ENCODE measurements at regions not wholly inside any gene's neighbourhood (a gene's known extent, or its start where the extent isn't known, plus 50 kb on each side); places are given as distances from the start of the nearest gene placed in this dataset.
"Not testable (repeated sequence)": the region's sequence is repeated elsewhere in the genome, so short reads cannot be mapped to it uniquely, and the experiment has no call there.

DNA sequence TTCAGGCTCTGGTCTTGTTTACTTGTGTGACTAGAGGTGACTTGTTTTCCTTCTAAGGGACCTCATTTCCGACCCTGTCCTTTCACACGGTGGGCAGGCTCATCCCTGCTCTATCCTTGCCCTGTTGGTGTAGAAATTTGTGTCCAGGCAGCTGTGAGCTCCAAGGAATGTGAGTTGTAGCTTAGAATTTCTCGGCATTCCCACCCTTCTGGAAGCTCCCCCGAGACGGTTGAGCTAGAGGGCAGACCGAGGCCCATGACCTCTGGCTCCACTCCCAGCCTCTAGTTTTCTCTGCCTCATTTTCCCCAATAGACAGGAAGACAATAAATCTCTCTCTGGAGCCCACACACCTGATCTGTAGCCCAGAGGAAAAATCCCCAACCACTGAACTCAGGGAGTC is 100.9 kb downstream of the NAV1 start:
- no peak for DNase-seq

- DNase-seq = no peak
Observed at GRCh38 chr1:201640624-201641023, 101.7 kb downstream of the NAV1 start.

DNA sequence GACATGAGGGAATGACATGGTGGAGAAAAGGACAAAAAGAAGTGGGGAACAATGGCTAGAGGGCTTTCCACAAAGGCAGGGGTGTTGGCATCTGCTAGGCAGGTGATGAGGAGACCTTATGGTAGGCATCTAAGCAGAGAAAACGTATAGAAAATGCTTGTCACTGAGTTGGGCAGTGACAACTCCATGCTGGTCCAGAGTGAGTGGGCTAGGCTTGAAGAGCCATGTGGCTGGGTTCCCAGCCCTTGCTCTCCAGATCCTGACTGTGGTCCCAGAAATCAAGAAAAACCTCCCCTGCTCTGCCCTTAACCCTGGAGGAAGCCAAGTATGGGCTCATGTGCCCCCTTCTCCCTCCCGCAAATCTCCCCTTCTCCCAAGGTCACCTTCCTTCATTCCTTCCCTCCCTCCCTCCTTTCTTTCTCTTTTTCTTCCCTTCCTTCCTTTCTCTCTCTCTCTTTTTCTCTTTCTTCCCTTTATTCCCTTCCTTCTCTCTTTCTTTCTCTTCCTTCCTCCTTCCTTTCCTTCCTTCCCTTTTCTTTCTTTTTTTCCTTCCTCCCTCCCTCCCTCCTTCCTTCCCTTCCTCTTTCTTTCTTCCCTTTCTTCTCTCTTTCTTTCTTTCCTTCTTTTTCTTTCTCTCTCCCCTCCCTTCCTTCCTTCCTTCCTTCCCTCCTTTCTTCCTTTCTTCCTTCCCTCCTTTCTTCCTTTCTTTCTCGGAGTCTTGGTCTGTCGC is 102.8 kb downstream of the NAV1 start:
- no peak for DNase-seq

- DNase-seq = no peak
Observed at GRCh38 chr1:201643835-201644104, 104.8 kb downstream of the NAV1 start.

DNA sequence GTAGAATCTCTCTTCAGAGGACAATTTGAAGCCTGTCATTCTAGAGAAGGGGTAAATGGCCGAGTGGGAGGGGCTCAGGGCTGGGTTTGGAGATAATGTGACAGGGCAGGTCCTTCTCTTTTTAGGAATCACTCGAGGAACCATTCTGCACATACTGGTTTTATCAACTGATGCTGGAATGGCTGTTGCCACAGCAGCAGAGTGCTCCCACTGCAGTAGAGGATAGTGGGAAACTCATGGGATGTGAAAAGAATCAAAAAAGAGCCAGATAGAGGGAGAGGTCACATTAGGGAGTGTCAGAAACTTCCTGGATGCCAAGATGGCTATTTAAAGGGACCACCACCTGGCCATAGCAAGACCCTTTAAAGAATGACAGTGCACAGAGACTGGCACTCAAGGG is 105.3 kb downstream of the NAV1 start:
- no peak for DNase-seq

DNA sequence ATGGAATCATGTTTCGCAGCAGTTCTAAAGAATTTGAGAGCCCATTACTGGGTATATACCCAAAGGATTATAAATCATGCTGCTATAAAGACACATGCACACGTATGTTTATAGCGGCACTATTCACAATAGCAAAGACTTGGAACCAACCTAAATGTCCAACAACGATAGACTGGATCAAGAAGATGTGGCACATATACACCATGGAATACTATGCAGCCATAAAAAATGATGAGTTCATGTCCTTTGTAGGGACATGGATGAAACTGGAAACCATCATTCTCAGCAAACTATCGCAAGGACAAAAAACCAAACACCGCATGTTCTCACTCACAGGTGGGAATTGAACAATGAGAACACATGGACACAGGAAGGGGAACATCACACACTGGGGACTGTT is 106.1 kb downstream of the NAV1 start:
- not testable (repeated sequence) for DNase-seq

GRCh38 chr1:201645956-201646355 is 107.0 kb downstream of the NAV1 start:
- DNase-seq = no peak

DNA sequence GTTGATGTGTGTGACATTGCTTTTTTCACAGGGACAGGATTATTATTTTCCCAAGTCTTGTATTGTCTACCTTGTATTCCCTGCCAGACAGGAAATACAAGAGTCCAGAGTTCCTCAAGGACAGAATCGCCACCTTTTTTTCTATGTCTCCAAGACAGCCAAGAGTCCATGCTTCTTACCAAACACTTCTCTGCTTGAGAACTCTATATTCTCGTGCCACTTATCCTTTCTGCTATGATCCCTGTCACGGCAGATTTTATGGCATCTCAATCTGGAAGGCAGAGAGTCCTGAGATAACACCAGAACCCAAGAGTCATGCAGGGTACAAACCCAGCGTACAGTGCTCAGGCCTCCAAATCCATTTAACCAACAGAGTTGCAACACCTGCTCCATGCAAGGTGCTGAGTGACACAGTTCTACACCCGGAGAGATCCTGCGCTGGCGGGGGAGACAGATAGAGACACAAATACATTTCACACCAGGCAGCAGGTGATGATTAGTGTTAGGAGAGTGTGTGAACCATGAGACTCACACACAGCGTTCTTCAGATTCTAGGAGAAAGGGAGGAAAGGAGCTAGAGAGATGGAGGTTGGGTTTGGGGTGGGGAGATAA is 107.6 kb downstream of the NAV1 start:
- no peak for DNase-seq

- no peak for DNase-seq
Observed at GRCh38 chr1:201647094-201647493, 108.2 kb downstream of the NAV1 start.

DNA sequence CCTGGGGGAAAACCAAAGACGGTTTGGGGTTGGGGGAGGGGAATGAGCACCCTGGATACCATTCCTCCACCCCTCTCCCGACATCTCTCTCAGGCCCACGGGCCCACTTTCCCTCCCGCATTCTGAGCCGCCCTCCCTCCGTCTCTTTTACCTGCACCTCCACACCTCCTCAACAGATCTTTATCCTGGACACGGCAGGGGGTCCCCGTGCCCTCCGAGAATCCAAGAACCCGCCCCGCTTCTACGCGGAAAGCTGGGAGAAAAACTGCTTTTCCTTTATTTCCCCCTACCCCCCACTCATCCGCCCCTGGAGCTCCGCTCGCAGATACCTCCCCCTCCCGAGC is 108.8 kb downstream of the NAV1 start:
- no peak for DNase-seq

- DNase-seq = no peak
Observed at GRCh38 chr1:201648066-201648906, 109.4 kb downstream of the NAV1 start.

DNA sequence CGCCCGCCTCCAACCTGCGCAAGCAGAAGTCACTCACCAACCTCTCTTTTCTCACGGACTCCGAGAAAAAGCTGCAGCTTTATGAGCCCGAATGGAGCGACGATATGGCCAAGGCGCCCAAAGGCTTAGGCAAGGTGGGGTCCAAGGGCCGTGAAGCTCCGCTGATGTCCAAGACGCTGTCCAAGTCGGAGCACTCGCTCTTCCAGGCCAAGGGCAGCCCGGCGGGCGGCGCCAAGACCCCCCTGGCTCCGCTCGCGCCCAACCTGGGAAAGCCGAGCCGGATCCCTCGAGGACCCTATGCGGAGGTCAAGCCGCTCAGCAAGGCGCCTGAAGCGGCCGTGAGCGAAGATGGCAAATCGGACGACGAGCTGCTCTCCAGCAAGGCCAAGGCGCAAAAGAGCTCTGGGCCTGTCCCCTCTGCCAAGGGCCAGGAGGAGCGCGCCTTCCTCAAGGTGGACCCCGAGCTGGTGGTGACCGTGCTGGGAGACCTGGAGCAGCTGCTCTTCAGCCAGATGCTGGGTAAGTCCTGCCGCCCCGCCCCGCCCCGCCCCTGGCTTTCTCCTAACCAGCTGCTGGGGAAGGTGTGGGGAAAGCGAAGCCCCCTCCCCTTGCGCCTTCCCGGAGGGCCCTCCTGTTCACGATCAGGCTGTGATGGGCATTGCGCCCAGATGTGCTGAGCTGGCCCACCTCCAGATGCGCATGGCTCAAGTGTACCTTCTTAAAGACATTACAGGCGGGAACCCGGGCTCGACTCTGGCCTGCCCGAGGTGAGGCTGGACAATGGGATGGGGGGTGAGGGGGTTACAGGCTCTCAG is 110.2 kb downstream of the NAV1 start:
- no peak for DNase-seq

- DNase-seq = no peak
Observed at GRCh38 chr1:201649761-201650622, 111.1 kb downstream of the NAV1 start.

DNA sequence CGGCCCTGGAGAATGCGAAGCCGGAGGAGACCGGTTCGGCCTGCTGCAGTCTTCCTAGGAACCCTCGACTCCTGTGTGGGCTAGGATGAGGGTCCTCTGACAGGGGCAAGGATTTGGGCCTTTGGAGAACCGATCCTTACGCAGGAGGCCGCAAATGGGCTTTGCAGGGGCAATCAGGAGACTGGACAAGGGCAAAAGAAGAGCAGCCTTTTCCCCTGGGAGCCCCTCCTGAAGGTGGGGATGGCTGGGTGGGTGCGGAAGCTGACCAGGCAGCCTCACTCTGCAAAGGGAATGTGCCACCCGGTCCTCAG is 111.7 kb downstream of the NAV1 start:
- no peak for DNase-seq

DNA sequence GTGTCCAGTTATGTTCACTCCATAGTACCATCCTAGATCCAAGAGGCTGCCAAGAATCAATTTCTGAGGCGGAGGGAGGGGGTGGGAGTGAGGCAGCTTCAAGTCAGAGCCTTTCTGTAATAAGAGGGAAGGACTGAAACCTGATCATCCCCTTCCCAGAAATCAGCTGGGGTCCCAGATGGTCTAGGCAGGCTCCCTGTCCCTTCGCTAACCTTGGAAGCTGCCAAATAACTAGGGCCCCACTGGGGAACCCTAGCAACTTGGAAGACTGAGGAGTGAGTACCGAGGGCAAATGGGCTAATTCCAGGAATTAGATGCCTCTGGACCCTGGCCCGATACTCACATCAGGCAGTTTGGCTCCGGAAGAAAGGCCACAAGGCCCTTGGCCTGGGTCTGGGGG is 113.3 kb downstream of the NAV1 start:
- no peak for DNase-seq

DNA sequence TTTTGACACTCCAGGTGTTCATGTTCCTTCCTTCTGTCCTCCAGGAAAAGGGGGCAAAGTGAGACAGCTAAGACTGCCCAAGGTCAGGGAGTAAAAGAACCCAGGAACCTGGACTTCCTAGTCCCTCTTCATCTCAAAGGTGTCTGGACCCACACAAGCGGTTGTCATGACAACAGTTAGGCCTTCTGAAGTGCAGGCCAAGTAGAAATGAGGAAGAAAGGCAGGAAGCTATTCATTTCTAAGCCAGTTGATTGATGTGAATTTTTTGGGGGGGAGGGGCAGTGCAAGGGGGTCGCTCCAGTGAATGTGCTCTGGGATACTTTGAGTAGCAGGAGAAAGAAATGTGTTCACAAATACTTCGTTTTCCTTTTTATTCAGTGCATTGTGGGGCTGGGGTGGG is 114.3 kb downstream of the NAV1 start:
- no peak for DNase-seq

GRCh38 chr1:201653883-201654282 is 115.0 kb downstream of the NAV1 start:
- no peak for DNase-seq

- no peak for DNase-seq
Observed at GRCh38 chr1:201655243-201655642, 116.3 kb downstream of the NAV1 start.

- no peak for DNase-seq
Observed at GRCh38 chr1:201655910-201656309, 117.0 kb downstream of the NAV1 start.

DNA sequence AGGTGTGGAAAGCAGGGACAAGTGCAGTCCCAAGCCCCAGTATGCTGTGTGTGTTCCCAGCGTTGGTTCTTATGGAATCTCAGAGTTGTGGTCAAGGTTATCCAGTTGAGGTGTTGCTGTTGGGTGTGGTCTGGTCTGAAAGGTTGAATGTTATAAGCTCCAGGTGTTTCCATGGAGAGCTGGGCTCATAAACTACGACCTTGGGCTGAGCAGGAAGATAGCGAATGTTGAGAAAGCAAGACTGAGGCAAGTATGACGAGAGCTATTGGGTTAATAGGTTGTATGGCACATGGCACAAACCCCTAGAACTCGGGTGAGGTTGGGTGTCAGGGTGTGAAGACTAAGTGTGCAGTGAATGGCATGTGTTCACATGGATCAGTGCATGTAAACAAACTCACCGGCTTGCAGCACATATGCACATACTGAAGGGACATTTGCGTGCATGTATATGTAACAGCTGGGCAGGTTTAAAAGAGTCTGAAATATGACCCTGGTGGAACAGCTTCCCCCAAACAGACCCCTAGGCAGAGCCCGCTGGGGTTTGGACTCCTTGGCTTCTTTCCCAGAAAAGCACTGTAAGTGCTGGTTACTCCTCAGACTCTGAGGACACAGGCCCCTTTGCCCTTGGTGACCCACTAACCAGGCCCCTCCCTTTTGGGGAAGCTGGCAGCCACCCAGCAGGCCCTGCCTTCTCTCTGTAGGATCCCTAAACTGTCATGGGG is 117.5 kb downstream of the NAV1 start:
- no peak for DNase-seq

DNA sequence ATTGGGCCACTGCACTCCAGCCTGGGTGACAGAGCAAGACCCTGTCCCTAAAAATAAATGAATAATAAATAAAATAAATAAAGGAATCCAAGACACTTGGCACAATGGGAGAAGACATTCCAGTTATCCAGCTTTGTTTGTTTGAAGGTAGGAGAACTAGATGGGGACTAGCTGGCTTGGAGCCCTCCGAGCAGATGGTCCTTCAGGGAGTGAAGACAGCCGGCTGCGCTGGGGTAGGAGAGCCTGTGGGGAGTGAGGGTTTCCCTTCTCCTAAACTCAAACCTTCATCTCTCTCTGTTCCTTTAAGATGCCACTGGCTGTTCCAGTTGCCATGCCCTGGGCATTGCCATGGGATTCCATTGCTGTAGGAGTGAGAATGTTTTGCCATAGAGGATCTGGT is 120.6 kb downstream of the NAV1 start:
- DNase-seq = no peak

Measured in NK-92 treated with Interleukin-12 subunit alpha and Interleukin-12 subunit beta, amount 100 ng/mL, for 24 hours (cell line).